AG09309 (cell line): ENCODE measurements at regions not wholly inside any gene's neighbourhood (a gene's known extent, or its start where the extent isn't known, plus 50 kb on each side); places are given as distances from the start of the nearest gene placed in this dataset.

Experiments
- DNase-seq: peaks from one replicate; pipeline ENCODE4 v3.0.0-alpha.2; 2010; ENCODE audit warnings: low read depth
- H3K4me3 ChIP-seq: 2 replicates; pipeline ENCODE4 v1.5.1; 2011; ENCODE audit warnings: mild to moderate bottlenecking, low read depth, low read length, moderate library complexity; ENCODE audit not compliant: control insufficient read depth
- CTCF ChIP-seq: IDR thresholded peaks from 2 replicates; pipeline ENCODE4 v1.5.1; 2011; ENCODE audit warnings: mild to moderate bottlenecking, low read depth, low read length, inconsistent platforms; ENCODE audit not compliant: insufficient read depth, control insufficient read depth; ENCODE audit errors: missing control alignments

GRCh38 chr3:144264350-144264749, 292.7 kb downstream of the DIPK2A start:
- no peak for TF ChIP-seq CTCF
- DNase-seq = no peak
- no peak overlapping the region for H3K4me3 ChIP-seq

GRCh38 chr3:144264794-144265193, 293.2 kb downstream of the DIPK2A start:
- no peak overlapping the region; the same call in 1 of the 2 replicates for H3K4me3 ChIP-seq
- DNase-seq = peak; percentile 13
- TF ChIP-seq CTCF = no peak

- no peak for TF ChIP-seq CTCF
- no peak overlapping the region; the same call in 1 of the 2 replicates for H3K4me3 ChIP-seq
- peak; percentile 38 for DNase-seq
Measured at GRCh38 chr3:144265542-144266100, 294.0 kb downstream of the DIPK2A start.

GRCh38 chr3:144270100-144270499, 298.5 kb downstream of the DIPK2A start:
- DNase-seq = no peak
- TF ChIP-seq CTCF = no peak
- H3K4me3 ChIP-seq = no peak overlapping the region

- TF ChIP-seq CTCF = no peak
- H3K4me3 ChIP-seq = no peak overlapping the region
- no peak for DNase-seq
Measured at GRCh38 chr3:144272680-144273079, 301.1 kb downstream of the DIPK2A start.

- no peak overlapping the region for H3K4me3 ChIP-seq
- TF ChIP-seq CTCF = no peak
- peak; percentile 25 for DNase-seq
Measured at GRCh38 chr3:144273601-144274000, 302.0 kb downstream of the DIPK2A start.

- TF ChIP-seq CTCF = no peak
- no peak overlapping the region for H3K4me3 ChIP-seq
- no peak for DNase-seq
Measured at GRCh38 chr3:144275005-144275404, 303.4 kb downstream of the DIPK2A start.
